CD14-positive monocyte (primary cell): ENCODE measurements at regions not wholly inside any gene's neighbourhood (a gene's known extent, or its start where the extent isn't known, plus 50 kb on each side); places are given as distances from the start of the nearest gene placed in this dataset.

Experiments
- DNase-seq, 3 donors: peaks; one replicate each; pipeline ENCODE4 v3.0.0-alpha.2; 2011 to 2022
- H2AFZ ChIP-seq: 2 replicates; pipeline ENCODE4 v1.6.0; 2012; ENCODE audit warnings: mild to moderate bottlenecking, low read depth, low read length, inconsistent platforms; ENCODE audit not compliant: insufficient read depth, poor library complexity, severe bottlenecking
- H3K27ac ChIP-seq, 2 donors: 1 replicate in 1 of 2; 2 replicates in 1 of 2; pipeline ENCODE4 v1.5.1; 2012 to 2013; ENCODE audit warnings: low read length in 2 of 2, control low read depth in 1 of 2, inconsistent platforms in 1 of 2, low read depth in 1 of 2, mild to moderate bottlenecking in 1 of 2
- H3K27me3 ChIP-seq, 2 donors: one replicate each; pipeline versions ENCODE4 v1.6.0 to v1.6.1; 2011 to 2013; ENCODE audit warnings: low read length in 2 of 2; ENCODE audit not compliant: control insufficient read depth in 2 of 2, insufficient read depth in 2 of 2
- H3K36me3 ChIP-seq, 2 donors: replicated peaks in 1 of 2; 1 replicate in 1 of 2; 2 replicates in 1 of 2; pipeline versions ENCODE4 v1.5.1 to v1.6.1; 2012 to 2013; ENCODE audit warnings: low read length in 2 of 2, control low read depth in 1 of 2, inconsistent platforms in 1 of 2, mild to moderate bottlenecking in 1 of 2; ENCODE audit not compliant: insufficient read depth in 2 of 2, control insufficient read depth in 1 of 2
- H3K4me1 ChIP-seq, 2 donors: 1 replicate in 1 of 2; 2 replicates in 1 of 2; pipeline versions ENCODE4 v1.5.1 to v1.6.1; 2012 to 2013; ENCODE audit warnings: low read length in 2 of 2, control low read depth in 1 of 2, inconsistent platforms in 1 of 2, mild to moderate bottlenecking in 1 of 2, moderate library complexity in 1 of 2; ENCODE audit not compliant: insufficient read depth in 2 of 2, control insufficient read depth in 1 of 2
- H3K4me2 ChIP-seq: replicated peaks from 2 replicates; pipeline ENCODE3; 2012; ENCODE audit warnings: low read length, moderate library complexity, mild to moderate bottlenecking; ENCODE audit not compliant: poor library complexity, severe bottlenecking; ENCODE audit errors: extremely low read depth
- H3K4me3 ChIP-seq, 3 experiments: fragments of 200-600 bp in 1 of 3; sonication (generic) in 1 of 3; replicated peaks in 1 of 3; 1 replicate in 2 of 3; 2 replicates in 1 of 3; pipeline ENCODE4 v1.5.1; 2011 to 2013; ENCODE audit warnings: low read length in 3 of 3, mild to moderate bottlenecking in 3 of 3, control low read depth in 2 of 3, low read depth in 2 of 3, inconsistent platforms in 1 of 3, moderate library complexity in 1 of 3
- H3K79me2 ChIP-seq: 2 replicates; pipeline ENCODE4 v1.6.0; 2012; ENCODE audit warnings: mild to moderate bottlenecking, control low read depth, inconsistent platforms, low read length, moderate library complexity; ENCODE audit not compliant: insufficient read depth
- H3K9ac ChIP-seq: 2 replicates; pipeline ENCODE4 v1.6.0; 2017; ENCODE audit warnings: low read length, mild to moderate bottlenecking; ENCODE audit not compliant: insufficient read depth, poor library complexity, severe bottlenecking
- H3K9me3 ChIP-seq, 2 donors: replicated peaks in 1 of 2; 1 replicate in 1 of 2; 2 replicates in 1 of 2; pipeline versions ENCODE4 v1.5.1 to v1.6.1; 2012 to 2013; ENCODE audit warnings: low read length in 2 of 2, control low read depth in 1 of 2; ENCODE audit not compliant: control insufficient read depth in 1 of 2, insufficient read depth in 1 of 2
- H4K20me1 ChIP-seq: 2 replicates; pipeline ENCODE4 v1.6.0; 2012; ENCODE audit warnings: mild to moderate bottlenecking, low read length, control low read depth, moderate library complexity; ENCODE audit not compliant: insufficient read depth
- H3K27ac Mint-ChIP-seq, 7 donors: one replicate each; pipeline ENCODE4 v1.8.0; 2020; ENCODE audit warnings: mild to moderate bottlenecking in 7 of 7, mixed read lengths in 7 of 7, moderate library complexity in 6 of 7, inconsistent platforms in 2 of 7
- H3K27me3 Mint-ChIP-seq, 3 donors: one replicate each; pipeline ENCODE4 v1.8.0; 2021 to 2022; ENCODE audit warnings: low read depth in 3 of 3, mild to moderate bottlenecking in 3 of 3, mixed read lengths in 3 of 3, moderate library complexity in 3 of 3, inconsistent platforms in 1 of 3
- H3K36me3 Mint-ChIP-seq, 2 donors: one replicate each; pipeline ENCODE4 v1.8.0; 2020; ENCODE audit warnings: mixed read lengths in 2 of 2, inconsistent platforms in 1 of 2, mild to moderate bottlenecking in 1 of 2
- H3K4me1 Mint-ChIP-seq: one replicate; pipeline ENCODE4 v1.8.0; 2020; ENCODE audit warnings: mild to moderate bottlenecking, mixed read lengths
- H3K4me3 Mint-ChIP-seq, 2 donors: one replicate each; pipeline ENCODE4 v1.8.0; 2020; ENCODE audit warnings: mild to moderate bottlenecking in 2 of 2, mixed read lengths in 2 of 2, moderate library complexity in 1 of 2
- H3K9me3 Mint-ChIP-seq, 7 donors: one replicate each; pipeline ENCODE4 v1.8.0; 2020 to 2022; ENCODE audit warnings: mixed read lengths in 7 of 7, mild to moderate bottlenecking in 6 of 7, moderate library complexity in 6 of 7, inconsistent platforms in 2 of 7
- WGBS: methylation state at CpG from one replicate; pipeline ENCODE4 v1.1.5; 2013; ENCODE audit warnings: missing lambda C conversion rate; ENCODE audit not compliant: insufficient coverage; 5-methylcytosine and 5-hydroxymethylcytosine counted together
- intact Hi-C, 2 donors: fragments of 100-400 bp; cut with micrococcal nuclease; formaldehyde crosslinking; loops; one replicate each; pipeline versions ENCODE4 v1.15.0 to v1.15.1; 2023
- TF ChIP-seq, protein P1 (sequence below): fragments of 200-600 bp; IDR thresholded peaks from one replicate; pipeline ENCODE4 v1.8.0; 2022; ENCODE audit warnings: antibody characterized with exemption, mild to moderate bottlenecking

DNA sequence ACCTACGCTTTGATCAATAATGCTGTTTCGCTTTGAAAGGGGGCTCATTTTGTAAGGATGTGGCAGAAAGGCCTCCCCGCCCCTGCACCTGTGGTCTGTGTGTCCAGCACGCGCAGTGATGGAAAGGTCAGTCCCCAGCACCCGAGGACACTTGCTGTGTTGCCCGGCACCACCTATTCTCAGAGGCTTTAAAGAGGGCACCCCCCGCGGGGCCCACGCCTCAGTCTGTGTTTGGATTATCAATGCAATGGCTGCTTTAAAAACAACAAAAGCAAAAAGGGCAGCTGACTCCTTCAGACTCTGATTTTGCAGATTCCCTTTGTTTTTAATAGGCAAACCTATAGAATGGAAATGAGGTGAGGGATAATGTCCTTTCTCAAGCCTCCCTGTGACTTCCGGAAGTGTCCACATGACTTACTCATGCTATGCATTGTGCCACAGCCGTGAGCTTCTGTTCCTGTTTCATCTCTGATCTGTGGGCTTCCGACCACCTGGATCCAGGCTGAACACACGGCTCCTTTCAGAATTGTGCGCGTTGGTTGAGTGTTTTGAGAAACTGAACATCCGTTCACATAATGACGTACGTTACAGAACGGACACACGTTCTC is 416.2 kb downstream of the IRX2 start:
- H3K4me1 ChIP-seq, result no peaks in the 10 kb centered on the region
- H3K4me3 ChIP-seq, result no peak overlapping the region
- H3K27ac ChIP-seq, result no peak overlapping the region
- Mint-ChIP-seq H3K4me3 (no peak overlapping the region), H3K9me3 (peaks cover 7 to 18% (median 15%) of the 10 kb centered on the region in 7 donors), H3K4me1 (no peaks in the 10 kb centered on the region), H3K27ac (no peak overlapping the region), H3K27me3 (peaks cover 0 to 5% (median 4%) of the 10 kb centered on the region in 3 donors), H3K36me3 (no peaks in the 10 kb centered on the region)
- H2AFZ ChIP-seq, result no peak overlapping the region
- H3K36me3 ChIP-seq, result no peaks in the 10 kb centered on the region
- DNase-seq, result no peak
- intact Hi-C loops, result no loop called here
- H3K27me3 ChIP-seq, result no peaks in the 10 kb centered on the region
- no peaks in the 10 kb centered on the region for H3K79me2 ChIP-seq
- 90% methylated on average over 17 of the region's 21 CpGs for WGBS
- H3K4me2 ChIP-seq, result no peak overlapping the region
- H4K20me1 ChIP-seq, result no peaks in the 10 kb centered on the region
- TF ChIP-seq, protein P1, sequence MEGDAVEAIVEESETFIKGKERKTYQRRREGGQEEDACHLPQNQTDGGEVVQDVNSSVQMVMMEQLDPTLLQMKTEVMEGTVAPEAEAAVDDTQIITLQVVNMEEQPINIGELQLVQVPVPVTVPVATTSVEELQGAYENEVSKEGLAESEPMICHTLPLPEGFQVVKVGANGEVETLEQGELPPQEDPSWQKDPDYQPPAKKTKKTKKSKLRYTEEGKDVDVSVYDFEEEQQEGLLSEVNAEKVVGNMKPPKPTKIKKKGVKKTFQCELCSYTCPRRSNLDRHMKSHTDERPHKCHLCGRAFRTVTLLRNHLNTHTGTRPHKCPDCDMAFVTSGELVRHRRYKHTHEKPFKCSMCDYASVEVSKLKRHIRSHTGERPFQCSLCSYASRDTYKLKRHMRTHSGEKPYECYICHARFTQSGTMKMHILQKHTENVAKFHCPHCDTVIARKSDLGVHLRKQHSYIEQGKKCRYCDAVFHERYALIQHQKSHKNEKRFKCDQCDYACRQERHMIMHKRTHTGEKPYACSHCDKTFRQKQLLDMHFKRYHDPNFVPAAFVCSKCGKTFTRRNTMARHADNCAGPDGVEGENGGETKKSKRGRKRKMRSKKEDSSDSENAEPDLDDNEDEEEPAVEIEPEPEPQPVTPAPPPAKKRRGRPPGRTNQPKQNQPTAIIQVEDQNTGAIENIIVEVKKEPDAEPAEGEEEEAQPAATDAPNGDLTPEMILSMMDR, result no peak
- no peak overlapping the region for H3K9ac ChIP-seq
- peaks cover 12 to 38% of the 10 kb centered on the region in 2 donors for H3K9me3 ChIP-seq

GRCh38 chr5:2334719-2335118 is 416.8 kb downstream of the IRX2 start:
- H3K79me2 ChIP-seq, result no peaks in the 10 kb centered on the region
- WGBS, result 41% methylated on average over 24 of the region's 24 CpGs

More at GRCh38 chr5:2334719-2335118, 416.8 kb downstream of the IRX2 start:
- H3K4me1 ChIP-seq, result no peaks in the 10 kb centered on the region
- TF ChIP-seq, protein P1, result no peak
- no peaks in the 10 kb centered on the region for H3K27me3 ChIP-seq
- Mint-ChIP-seq H3K9me3 (peaks cover 7 to 19% (median 15%) of the 10 kb centered on the region in 7 donors), H3K27me3 (peaks cover 0 to 5% (median 4%) of the 10 kb centered on the region in 3 donors), H3K36me3 (no peaks in the 10 kb centered on the region), H3K27ac (no peak overlapping the region), H3K4me3 (no peak overlapping the region), H3K4me1 (no peaks in the 10 kb centered on the region)
- peaks cover 12 to 43% of the 10 kb centered on the region in 2 donors for H3K9me3 ChIP-seq
- DNase-seq, result no peak
- H2AFZ ChIP-seq, result no peak overlapping the region
- intact Hi-C loops, result no loop called here
- no peaks in the 10 kb centered on the region for H3K36me3 ChIP-seq
- no peak overlapping the region for H3K4me2 ChIP-seq
- no peak overlapping the region for H3K9ac ChIP-seq
- H4K20me1 ChIP-seq, result no peaks in the 10 kb centered on the region
- H3K27ac ChIP-seq, result no peak overlapping the region
- no peak overlapping the region for H3K4me3 ChIP-seq
